ENCODE measurements at regions not wholly inside any gene's neighbourhood (a gene's known extent, or its start where the extent isn't known, plus 50 kb on each side); places are given as distances from the start of the nearest gene placed in this dataset.

- TF ChIP-seq CTCF (IDR thresholded peaks at IDR 0.05) = no peak
- TF ChIP-seq EZH2 (IDR thresholded peaks at IDR 0.05; ENCODE audit: borderline replicate concordance, insufficient read depth, low read depth, low read length, poor library complexity, severe bottlenecking) = no peak
These were observed 183.8 kb upstream of the S1PR3 start for GRCh38 chr9:88807426-88807825.

Measured in B cell (primary cell).